Liver (tissue), 8 donors: ENCODE measurements at regions not wholly inside any gene's neighbourhood (a gene's known extent, or its start where the extent isn't known, plus 50 kb on each side); places are given as distances from the start of the nearest gene placed in this dataset.

Experiments used
- DNase-seq: peaks from one replicate; pipeline ENCODE4 v3.0.0-alpha.2; 2017; ENCODE audit warnings: low spot score
- H3K27ac ChIP-seq, 2 donors: one replicate each; pipeline ENCODE4 v1.7.0; 2013; ENCODE audit warnings: inconsistent platforms in 2 of 2, low read length in 2 of 2, control low read depth in 1 of 2, low read depth in 1 of 2, mild to moderate bottlenecking in 1 of 2
- H3K27me3 ChIP-seq, 4 donors: one replicate each; pipeline versions ENCODE4 v1.6.1 to v1.7.0; 2013; ENCODE audit warnings: low read length in 3 of 4, inconsistent platforms in 1 of 4, mild to moderate bottlenecking in 1 of 4, moderate library complexity in 1 of 4; ENCODE audit not compliant: control insufficient read depth in 4 of 4, insufficient read depth in 4 of 4
- H3K36me3 ChIP-seq, 4 donors: one replicate each; pipeline versions ENCODE4 v1.6.1 to v1.7.0; 2013; ENCODE audit warnings: low read length in 3 of 4, mild to moderate bottlenecking in 3 of 4, low read depth in 1 of 4, moderate library complexity in 1 of 4; ENCODE audit not compliant: control insufficient read depth in 4 of 4, insufficient read depth in 3 of 4
- H3K4me1 ChIP-seq, 4 donors: one replicate each; pipeline versions ENCODE4 v1.6.1 to v1.7.0; 2013; ENCODE audit warnings: low read length in 3 of 4, mild to moderate bottlenecking in 3 of 4, moderate library complexity in 1 of 4; ENCODE audit not compliant: control insufficient read depth in 4 of 4, insufficient read depth in 4 of 4
- H3K4me3 ChIP-seq, 3 donors: one replicate each; pipeline versions ENCODE4 v1.6.1 to v1.7.0; 2013; ENCODE audit warnings: low read length in 3 of 3, control low read depth in 1 of 3, low read depth in 1 of 3, mild to moderate bottlenecking in 1 of 3
- H3K9ac ChIP-seq, 2 donors: one replicate each; pipeline ENCODE4 v1.7.0; 2013; ENCODE audit warnings: low read length in 2 of 2, mild to moderate bottlenecking in 2 of 2, moderate library complexity in 2 of 2, control low read depth in 1 of 2, low read depth in 1 of 2
- H3K9me3 ChIP-seq, 4 donors: one replicate each; pipeline versions ENCODE4 v1.6.1 to v1.7.0; 2013; ENCODE audit warnings: low read length in 3 of 4; ENCODE audit not compliant: control insufficient read depth in 4 of 4
- EGR1 ChIP-seq, 2 donors: IDR thresholded peaks; 2 replicates each; pipeline ENCODE4 v1.6.1; 2016 to 2018; ENCODE audit warnings: antibody characterized with exemption in 2 of 2, low read depth in 2 of 2
- FOXA1 ChIP-seq: IDR thresholded peaks from 2 replicates; pipeline ENCODE4 v1.6.1; 2016; ENCODE audit warnings: antibody characterized with exemption
- FOXA2 ChIP-seq: IDR thresholded peaks from 2 replicates; pipeline ENCODE4 v1.6.1; 2016; ENCODE audit warnings: antibody characterized with exemption
- GABPA ChIP-seq, 2 donors: IDR thresholded peaks in 1 of 2; conservative IDR thresholded peaks in 1 of 2; 2 replicates each; pipeline ENCODE4 v1.6.1; 2016; ENCODE audit warnings: antibody characterized with exemption in 2 of 2, mild to moderate bottlenecking in 1 of 2, moderate library complexity in 1 of 2
- HNF4A ChIP-seq, 2 donors: conservative IDR thresholded peaks; 2 replicates each; pipeline ENCODE4 v1.6.1; 2016; ENCODE audit warnings: antibody characterized with exemption in 2 of 2, mild to moderate bottlenecking in 2 of 2
- HNF4G ChIP-seq: IDR thresholded peaks from 2 replicates; pipeline ENCODE4 v1.6.1; 2016; ENCODE audit warnings: antibody characterized with exemption
- JUND ChIP-seq, 2 donors: IDR thresholded peaks; 2 replicates each; pipeline ENCODE4 v1.6.1; 2016; ENCODE audit warnings: antibody characterized with exemption in 2 of 2
- NR2F2 ChIP-seq: IDR thresholded peaks from 2 replicates; pipeline ENCODE4 v1.6.1; 2016; ENCODE audit warnings: antibody characterized with exemption
- RAD21 ChIP-seq, 2 donors: IDR thresholded peaks; 2 replicates each; pipeline ENCODE4 v1.6.1; 2016; ENCODE audit warnings: antibody characterized with exemption in 2 of 2, mild to moderate bottlenecking in 2 of 2
- RXRA ChIP-seq, 2 donors: IDR thresholded peaks; 2 replicates each; pipeline ENCODE4 v1.6.1; 2017 to 2018; ENCODE audit warnings: antibody characterized with exemption in 2 of 2, mild to moderate bottlenecking in 1 of 2
- SP1 ChIP-seq: IDR thresholded peaks from 2 replicates; pipeline ENCODE4 v1.6.1; 2018; ENCODE audit warnings: antibody characterized with exemption, mild to moderate bottlenecking
- TAF1 ChIP-seq: conservative IDR thresholded peaks from 2 replicates; pipeline ENCODE4 v1.6.1; 2016; ENCODE audit warnings: antibody characterized with exemption, mild to moderate bottlenecking
- YY1 ChIP-seq: IDR thresholded peaks from 2 replicates; pipeline ENCODE4 v1.6.1; 2016; ENCODE audit warnings: antibody characterized with exemption, mild to moderate bottlenecking
- WGBS: extraction: QIAGEN DNeasy Blood & Tissue Kit; methylation state at CpG from one replicate; pipeline ENCODE4 v1.1.7; 2013; 5-methylcytosine and 5-hydroxymethylcytosine counted together
- TF ChIP-seq, protein P1 (sequence below): IDR thresholded peaks from 2 replicates; pipeline ENCODE4 v1.6.1; 2016; ENCODE audit warnings: antibody characterized with exemption
- TF ChIP-seq, protein P2 (sequence below): IDR thresholded peaks from 2 replicates; pipeline ENCODE4 v1.6.1; 2016; ENCODE audit warnings: antibody characterized with exemption, mild to moderate bottlenecking
- TF ChIP-seq, protein P3 (sequence below): IDR thresholded peaks from 2 replicates; pipeline ENCODE4 v1.6.1; 2016; ENCODE audit warnings: antibody characterized with exemption
- TF ChIP-seq, protein P4 (sequence below): IDR thresholded peaks from 2 replicates; pipeline ENCODE4 v1.6.1; 2016; ENCODE audit warnings: antibody characterized with exemption
- TF ChIP-seq, protein P5 (sequence below): fragments of 150-350 bp; IDR thresholded peaks from 2 replicates; pipeline ENCODE4 v1.5.1; 2017; ENCODE audit warnings: improper control_type of control experiment, low read depth, low read length; ENCODE audit not compliant: missing input control
- donor health status: healthy.
- donor health status: healthy.
- donor health status: healthy.
- donor health status: healthy.
- donor health status: healthy.

DNA sequence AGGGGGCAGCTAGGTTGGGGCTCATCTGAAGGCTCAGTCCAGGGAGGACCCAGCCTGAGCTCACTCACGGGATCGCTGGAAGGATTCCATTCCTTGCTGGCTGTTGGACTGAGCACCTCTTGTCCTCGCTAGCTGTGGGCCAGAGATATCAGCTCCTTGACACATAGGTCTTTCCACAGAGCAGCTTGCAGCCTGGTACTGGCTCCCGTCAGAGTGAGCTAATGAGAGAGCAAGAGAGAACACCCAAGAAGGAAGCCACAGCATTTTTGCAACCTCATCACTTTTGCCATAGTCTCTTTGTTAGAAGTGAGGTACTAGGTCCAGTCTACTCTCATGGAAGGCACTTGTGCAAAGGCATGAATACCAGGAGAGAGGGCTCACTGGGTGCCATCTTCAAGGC lies 179.9 kb downstream of the CDC5L start:
- WGBS: 89% methylated on average over 4 of the region's 4 CpGs
- H3K27ac ChIP-seq: no peak overlapping the region

DNA sequence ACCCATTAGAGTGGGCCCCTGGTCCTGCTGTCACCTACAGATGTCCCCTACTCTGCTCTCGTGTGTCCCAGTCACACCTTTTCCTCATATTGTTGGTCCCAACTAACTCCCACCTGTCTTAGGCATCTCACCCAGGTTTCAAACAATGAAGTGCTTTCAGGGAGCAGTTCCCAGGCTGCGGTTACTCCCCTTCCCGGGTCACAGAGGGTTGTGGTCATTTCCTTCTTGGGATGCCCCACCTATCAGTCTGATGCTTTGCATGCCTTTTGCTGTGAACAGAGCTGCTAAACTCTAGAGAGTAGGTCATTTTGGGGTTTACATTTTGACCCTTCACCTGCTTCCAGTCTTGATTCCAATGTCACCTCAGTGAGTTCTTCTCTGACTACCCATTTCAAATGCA lies 181.6 kb downstream of the CDC5L start:
- Histone ChIP-seq H3K4me1 (no peaks in the 10 kb centered on the region), H3K36me3 (no peaks in the 10 kb centered on the region), H3K27ac (no peak overlapping the region), H3K27me3 (no peaks in the 10 kb centered on the region), H3K4me3 (no peak overlapping the region), H3K9ac (no peak overlapping the region), H3K9me3 (no peaks in the 10 kb centered on the region)
- WGBS: 76% methylated on average over 3 of the region's 3 CpGs
- no peak for DNase-seq
- TF ChIP-seq FOXA1 (no peak), GABPA (IDR thresholded peaks at IDR 0.05 in 1 of 2, conservative IDR thresholded peaks at IDR 0.05 in 1 of 2) (no peak), HNF4A (conservative IDR thresholded peaks at IDR 0.05) (no peak), TAF1 (no peak), HNF4G (no peak), RAD21 (IDR thresholded peaks at IDR 0.05) (no peak)
- TF ChIP-seq, protein P1, sequence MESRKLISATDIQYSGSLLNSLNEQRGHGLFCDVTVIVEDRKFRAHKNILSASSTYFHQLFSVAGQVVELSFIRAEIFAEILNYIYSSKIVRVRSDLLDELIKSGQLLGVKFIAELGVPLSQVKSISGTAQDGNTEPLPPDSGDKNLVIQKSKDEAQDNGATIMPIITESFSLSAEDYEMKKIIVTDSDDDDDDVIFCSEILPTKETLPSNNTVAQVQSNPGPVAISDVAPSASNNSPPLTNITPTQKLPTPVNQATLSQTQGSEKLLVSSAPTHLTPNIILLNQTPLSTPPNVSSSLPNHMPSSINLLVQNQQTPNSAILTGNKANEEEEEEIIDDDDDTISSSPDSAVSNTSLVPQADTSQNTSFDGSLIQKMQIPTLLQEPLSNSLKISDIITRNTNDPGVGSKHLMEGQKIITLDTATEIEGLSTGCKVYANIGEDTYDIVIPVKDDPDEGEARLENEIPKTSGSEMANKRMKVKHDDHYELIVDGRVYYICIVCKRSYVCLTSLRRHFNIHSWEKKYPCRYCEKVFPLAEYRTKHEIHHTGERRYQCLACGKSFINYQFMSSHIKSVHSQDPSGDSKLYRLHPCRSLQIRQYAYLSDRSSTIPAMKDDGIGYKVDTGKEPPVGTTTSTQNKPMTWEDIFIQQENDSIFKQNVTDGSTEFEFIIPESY: no peak

More for the DNA sequence above, 179.9 kb downstream of the CDC5L start:
- no peaks in the 10 kb centered on the region for H3K36me3 ChIP-seq
- H3K4me3 ChIP-seq: no peak overlapping the region
- TF ChIP-seq EGR1 (IDR thresholded peaks at IDR 0.05; ENCODE audit: low read depth in 2 of 2) (no peak), YY1 (no peak), JUND (IDR thresholded peaks at IDR 0.05) (no peak), HNF4G (no peak), FOXA2 (no peak), RXRA (IDR thresholded peaks at IDR 0.05) (no peak), RAD21 (IDR thresholded peaks at IDR 0.05) (no peak), TAF1 (no peak), HNF4A (conservative IDR thresholded peaks at IDR 0.05) (no peak), GABPA (IDR thresholded peaks at IDR 0.05 in 1 of 2, conservative IDR thresholded peaks at IDR 0.05 in 1 of 2) (no peak), FOXA1 (no peak), NR2F2 (no peak), SP1 (no peak)
- TF ChIP-seq, protein P2, sequence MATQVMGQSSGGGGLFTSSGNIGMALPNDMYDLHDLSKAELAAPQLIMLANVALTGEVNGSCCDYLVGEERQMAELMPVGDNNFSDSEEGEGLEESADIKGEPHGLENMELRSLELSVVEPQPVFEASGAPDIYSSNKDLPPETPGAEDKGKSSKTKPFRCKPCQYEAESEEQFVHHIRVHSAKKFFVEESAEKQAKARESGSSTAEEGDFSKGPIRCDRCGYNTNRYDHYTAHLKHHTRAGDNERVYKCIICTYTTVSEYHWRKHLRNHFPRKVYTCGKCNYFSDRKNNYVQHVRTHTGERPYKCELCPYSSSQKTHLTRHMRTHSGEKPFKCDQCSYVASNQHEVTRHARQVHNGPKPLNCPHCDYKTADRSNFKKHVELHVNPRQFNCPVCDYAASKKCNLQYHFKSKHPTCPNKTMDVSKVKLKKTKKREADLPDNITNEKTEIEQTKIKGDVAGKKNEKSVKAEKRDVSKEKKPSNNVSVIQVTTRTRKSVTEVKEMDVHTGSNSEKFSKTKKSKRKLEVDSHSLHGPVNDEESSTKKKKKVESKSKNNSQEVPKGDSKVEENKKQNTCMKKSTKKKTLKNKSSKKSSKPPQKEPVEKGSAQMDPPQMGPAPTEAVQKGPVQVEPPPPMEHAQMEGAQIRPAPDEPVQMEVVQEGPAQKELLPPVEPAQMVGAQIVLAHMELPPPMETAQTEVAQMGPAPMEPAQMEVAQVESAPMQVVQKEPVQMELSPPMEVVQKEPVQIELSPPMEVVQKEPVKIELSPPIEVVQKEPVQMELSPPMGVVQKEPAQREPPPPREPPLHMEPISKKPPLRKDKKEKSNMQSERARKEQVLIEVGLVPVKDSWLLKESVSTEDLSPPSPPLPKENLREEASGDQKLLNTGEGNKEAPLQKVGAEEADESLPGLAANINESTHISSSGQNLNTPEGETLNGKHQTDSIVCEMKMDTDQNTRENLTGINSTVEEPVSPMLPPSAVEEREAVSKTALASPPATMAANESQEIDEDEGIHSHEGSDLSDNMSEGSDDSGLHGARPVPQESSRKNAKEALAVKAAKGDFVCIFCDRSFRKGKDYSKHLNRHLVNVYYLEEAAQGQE: no peak
- TF ChIP-seq, protein P1: no peak
- TF ChIP-seq, protein P3, sequence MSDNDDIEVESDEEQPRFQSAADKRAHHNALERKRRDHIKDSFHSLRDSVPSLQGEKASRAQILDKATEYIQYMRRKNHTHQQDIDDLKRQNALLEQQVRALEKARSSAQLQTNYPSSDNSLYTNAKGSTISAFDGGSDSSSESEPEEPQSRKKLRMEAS: no peak
- TF ChIP-seq, protein P4, sequence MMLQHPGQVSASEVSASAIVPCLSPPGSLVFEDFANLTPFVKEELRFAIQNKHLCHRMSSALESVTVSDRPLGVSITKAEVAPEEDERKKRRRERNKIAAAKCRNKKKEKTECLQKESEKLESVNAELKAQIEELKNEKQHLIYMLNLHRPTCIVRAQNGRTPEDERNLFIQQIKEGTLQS: no peak
- TF ChIP-seq, protein P5, sequence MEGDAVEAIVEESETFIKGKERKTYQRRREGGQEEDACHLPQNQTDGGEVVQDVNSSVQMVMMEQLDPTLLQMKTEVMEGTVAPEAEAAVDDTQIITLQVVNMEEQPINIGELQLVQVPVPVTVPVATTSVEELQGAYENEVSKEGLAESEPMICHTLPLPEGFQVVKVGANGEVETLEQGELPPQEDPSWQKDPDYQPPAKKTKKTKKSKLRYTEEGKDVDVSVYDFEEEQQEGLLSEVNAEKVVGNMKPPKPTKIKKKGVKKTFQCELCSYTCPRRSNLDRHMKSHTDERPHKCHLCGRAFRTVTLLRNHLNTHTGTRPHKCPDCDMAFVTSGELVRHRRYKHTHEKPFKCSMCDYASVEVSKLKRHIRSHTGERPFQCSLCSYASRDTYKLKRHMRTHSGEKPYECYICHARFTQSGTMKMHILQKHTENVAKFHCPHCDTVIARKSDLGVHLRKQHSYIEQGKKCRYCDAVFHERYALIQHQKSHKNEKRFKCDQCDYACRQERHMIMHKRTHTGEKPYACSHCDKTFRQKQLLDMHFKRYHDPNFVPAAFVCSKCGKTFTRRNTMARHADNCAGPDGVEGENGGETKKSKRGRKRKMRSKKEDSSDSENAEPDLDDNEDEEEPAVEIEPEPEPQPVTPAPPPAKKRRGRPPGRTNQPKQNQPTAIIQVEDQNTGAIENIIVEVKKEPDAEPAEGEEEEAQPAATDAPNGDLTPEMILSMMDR: no peak
- H3K9me3 ChIP-seq: no peaks in the 10 kb centered on the region
- no peak for DNase-seq
- no peaks in the 10 kb centered on the region for H3K4me1 ChIP-seq
- H3K27me3 ChIP-seq: no peaks in the 10 kb centered on the region
- no peak overlapping the region for H3K9ac ChIP-seq
